ENCODE measurements at regions not wholly inside any gene's neighbourhood (a gene's known extent, or its start where the extent isn't known, plus 50 kb on each side); places are given as distances from the start of the nearest gene placed in this dataset.

GRCh38 chr12:130097798-130098255, 64.4 kb upstream of the FZD10 start:
- TF ChIP-seq, protein P1, sequence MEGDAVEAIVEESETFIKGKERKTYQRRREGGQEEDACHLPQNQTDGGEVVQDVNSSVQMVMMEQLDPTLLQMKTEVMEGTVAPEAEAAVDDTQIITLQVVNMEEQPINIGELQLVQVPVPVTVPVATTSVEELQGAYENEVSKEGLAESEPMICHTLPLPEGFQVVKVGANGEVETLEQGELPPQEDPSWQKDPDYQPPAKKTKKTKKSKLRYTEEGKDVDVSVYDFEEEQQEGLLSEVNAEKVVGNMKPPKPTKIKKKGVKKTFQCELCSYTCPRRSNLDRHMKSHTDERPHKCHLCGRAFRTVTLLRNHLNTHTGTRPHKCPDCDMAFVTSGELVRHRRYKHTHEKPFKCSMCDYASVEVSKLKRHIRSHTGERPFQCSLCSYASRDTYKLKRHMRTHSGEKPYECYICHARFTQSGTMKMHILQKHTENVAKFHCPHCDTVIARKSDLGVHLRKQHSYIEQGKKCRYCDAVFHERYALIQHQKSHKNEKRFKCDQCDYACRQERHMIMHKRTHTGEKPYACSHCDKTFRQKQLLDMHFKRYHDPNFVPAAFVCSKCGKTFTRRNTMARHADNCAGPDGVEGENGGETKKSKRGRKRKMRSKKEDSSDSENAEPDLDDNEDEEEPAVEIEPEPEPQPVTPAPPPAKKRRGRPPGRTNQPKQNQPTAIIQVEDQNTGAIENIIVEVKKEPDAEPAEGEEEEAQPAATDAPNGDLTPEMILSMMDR (IDR thresholded peaks at IDR 0.05): no peak
- TF ChIP-seq POLR2A (IDR thresholded peaks at IDR 0.05) (no peak), POLR2AphosphoS5 (IDR thresholded peaks at IDR 0.05) (no peak)
